ENCODE measurements at regions not wholly inside any gene's neighbourhood (a gene's known extent, or its start where the extent isn't known, plus 50 kb on each side); places are given as distances from the start of the nearest gene placed in this dataset.

GRCh38 chr9:30010691-30011090 is 2373.8 kb upstream of the ACO1 start:
- no peaks in the 10 kb centered on the region for H3K4me1 ChIP-seq (ENCODE audit: control insufficient read depth, insufficient read depth, low read length)
- TF ChIP-seq SIN3A (IDR thresholded peaks at IDR 0.05; ENCODE audit: borderline replicate concordance, insufficient read depth, low read depth, low read length), result no peak
- TF ChIP-seq POLR2AphosphoS5 (IDR thresholded peaks at IDR 0.05; ENCODE audit: low read depth, low read length), result no peak
- TF ChIP-seq REST (IDR thresholded peaks at IDR 0.05; ENCODE audit: insufficient read depth in 1 of 2, low read depth in 2 of 2, low read length in 1 of 2), result no peak
- TF ChIP-seq CTCF (IDR thresholded peaks at IDR 0.05), result no peak
- TF ChIP-seq TCF7L2 (IDR thresholded peaks at IDR 0.05; ENCODE audit: low read depth, low read length), result no peak
- H3K4me3 ChIP-seq (ENCODE audit: low read depth in 2 of 2, low read length in 2 of 2), result no peak overlapping the region
- no peak overlapping the region for H3K27ac ChIP-seq (ENCODE audit: low read length)
- BruUV-seq (replicated peaks), result no TSS peak
- no peaks in the 10 kb centered on the region for H3K36me3 ChIP-seq (ENCODE audit: control insufficient read depth, insufficient read depth, low read length)
- CTCF ChIA-PET, result no interaction called here
- peaks cover 4% of the 10 kb centered on the region for H3K9me3 ChIP-seq (ENCODE audit: control insufficient read depth, insufficient read depth, low read depth, low read length)
- DNase-seq (ENCODE audit: low read depth, low spot score), result no peak
- ATAC-seq, result no peak
- intact Hi-C loops (cut with micrococcal nuclease; ENCODE audit: unreplicated experiment) (no loop called here), in situ Hi-C loops (cut with HindIII; ENCODE audit: low pct_unique_long_range_greater_than_20kb, low sequenced_read_pairs) (no loop called here)
- POLR2A ChIA-PET, result no interaction called here
- H3K27me3 ChIP-seq (ENCODE audit: control insufficient read depth, insufficient read depth, low read length), result no peaks in the 10 kb centered on the region

GRCh38 chr9:30012622-30013021 is 2371.8 kb upstream of the ACO1 start:
- ChIA-PET CTCF (no interaction called here), POLR2A (no interaction called here)
- in situ Hi-C loops (cut with HindIII; ENCODE audit: low pct_unique_long_range_greater_than_20kb, low sequenced_read_pairs), result no loop called here

More at GRCh38 chr9:30012622-30013021, 2371.8 kb upstream of the ACO1 start:
- TF ChIP-seq SIN3A (IDR thresholded peaks at IDR 0.05; ENCODE audit: borderline replicate concordance, insufficient read depth, low read depth, low read length), result no peak
- TF ChIP-seq REST (IDR thresholded peaks at IDR 0.05; ENCODE audit: insufficient read depth in 1 of 2, low read depth in 2 of 2, low read length in 1 of 2), result no peak
- no peak for TF ChIP-seq POLR2AphosphoS5 (IDR thresholded peaks at IDR 0.05; ENCODE audit: low read depth, low read length)
- TF ChIP-seq TCF7L2 (IDR thresholded peaks at IDR 0.05; ENCODE audit: low read depth, low read length), result no peak
- no peak for TF ChIP-seq CTCF (IDR thresholded peaks at IDR 0.05)
- ATAC-seq, result no peak
- intact Hi-C loops (cut with micrococcal nuclease; ENCODE audit: unreplicated experiment), result no loop called here
- H3K36me3 ChIP-seq (ENCODE audit: control insufficient read depth, insufficient read depth, low read length), result no peaks in the 10 kb centered on the region
- H3K4me3 ChIP-seq (ENCODE audit: low read depth in 2 of 2, low read length in 2 of 2), result no peak overlapping the region
- BruUV-seq (replicated peaks), result no TSS peak
- DNase-seq (ENCODE audit: low read depth, low spot score), result no peak
- H3K4me1 ChIP-seq (ENCODE audit: control insufficient read depth, insufficient read depth, low read length), result no peaks in the 10 kb centered on the region
- no peaks in the 10 kb centered on the region for H3K27me3 ChIP-seq (ENCODE audit: control insufficient read depth, insufficient read depth, low read length)
- peaks cover 4% of the 10 kb centered on the region for H3K9me3 ChIP-seq (ENCODE audit: control insufficient read depth, insufficient read depth, low read depth, low read length)
- no peak overlapping the region for H3K27ac ChIP-seq (ENCODE audit: low read length)
